AG04450 (cell line): ENCODE measurements at regions not wholly inside any gene's neighbourhood (a gene's known extent, or its start where the extent isn't known, plus 50 kb on each side); places are given as distances from the start of the nearest gene placed in this dataset.

Source experiments
- CTCF ChIA-PET: fragments of 300-600, 350-600 bp; formaldehyde crosslinking; extraction: SDS; loops from one replicate; lab custom pipeline; 2022; ENCODE audit warnings: antibody characterized with exemption, inconsistent platforms; lab: Charles Lee
- POLR2A ChIA-PET: fragments of 350-600 bp; formaldehyde crosslinking; extraction: SDS; loops from one replicate; lab custom pipeline; 2021; ENCODE audit warnings: antibody characterized with exemption, inconsistent platforms; lab: Yijun Ruan, JAX
- DNase-seq: peaks from one replicate; pipeline ENCODE4 v3.0.0-alpha.2; 2011; ENCODE audit warnings: low read depth, low spot score
- H3K27ac ChIP-seq: one replicate; pipeline ENCODE4 v1.5.1; 2012; ENCODE audit warnings: low read depth, low read length, control low read depth
- H3K27me3 ChIP-seq: one replicate; pipeline ENCODE4 v1.6.0; 2012; ENCODE audit warnings: low read length; ENCODE audit not compliant: control insufficient read depth, insufficient read depth
- H3K4me3 ChIP-seq: 2 replicates; pipeline ENCODE4 v1.5.1; 2011; ENCODE audit warnings: mild to moderate bottlenecking, low read depth, low read length, control low read depth
- H3K9me3 ChIP-seq: 2 replicates; pipeline ENCODE4 v1.5.1; 2012; ENCODE audit warnings: low read length; ENCODE audit not compliant: control insufficient read depth, insufficient read depth
- TF ChIP-seq, protein P1 (sequence below): IDR thresholded peaks from 2 replicates; pipeline ENCODE4 v1.5.1; 2011; ENCODE audit warnings: low read depth, low read length, control low read depth, inconsistent platforms

DNA sequence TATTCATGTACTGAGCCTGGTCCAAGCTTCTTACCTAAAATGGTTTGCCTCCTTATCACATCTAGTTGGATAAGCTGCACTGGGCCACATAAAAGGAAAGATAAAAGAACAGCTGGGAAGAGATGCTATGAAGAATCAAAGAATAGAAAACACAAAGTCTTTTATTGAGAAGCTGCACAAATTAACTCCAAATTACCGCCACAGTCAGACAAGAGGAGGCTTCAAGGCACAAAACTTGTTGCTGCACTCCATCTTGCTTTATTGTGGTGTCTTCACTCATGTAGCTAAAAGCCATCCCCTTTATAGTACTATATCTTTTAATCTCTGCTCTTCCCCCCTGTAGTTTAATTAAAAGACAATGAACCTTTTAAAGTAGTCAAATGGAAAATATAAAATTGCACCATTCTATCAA lies 330.6 kb upstream of the PMFBP1 start:
- POLR2A ChIA-PET, result no interaction called here
- TF ChIP-seq, protein P1, sequence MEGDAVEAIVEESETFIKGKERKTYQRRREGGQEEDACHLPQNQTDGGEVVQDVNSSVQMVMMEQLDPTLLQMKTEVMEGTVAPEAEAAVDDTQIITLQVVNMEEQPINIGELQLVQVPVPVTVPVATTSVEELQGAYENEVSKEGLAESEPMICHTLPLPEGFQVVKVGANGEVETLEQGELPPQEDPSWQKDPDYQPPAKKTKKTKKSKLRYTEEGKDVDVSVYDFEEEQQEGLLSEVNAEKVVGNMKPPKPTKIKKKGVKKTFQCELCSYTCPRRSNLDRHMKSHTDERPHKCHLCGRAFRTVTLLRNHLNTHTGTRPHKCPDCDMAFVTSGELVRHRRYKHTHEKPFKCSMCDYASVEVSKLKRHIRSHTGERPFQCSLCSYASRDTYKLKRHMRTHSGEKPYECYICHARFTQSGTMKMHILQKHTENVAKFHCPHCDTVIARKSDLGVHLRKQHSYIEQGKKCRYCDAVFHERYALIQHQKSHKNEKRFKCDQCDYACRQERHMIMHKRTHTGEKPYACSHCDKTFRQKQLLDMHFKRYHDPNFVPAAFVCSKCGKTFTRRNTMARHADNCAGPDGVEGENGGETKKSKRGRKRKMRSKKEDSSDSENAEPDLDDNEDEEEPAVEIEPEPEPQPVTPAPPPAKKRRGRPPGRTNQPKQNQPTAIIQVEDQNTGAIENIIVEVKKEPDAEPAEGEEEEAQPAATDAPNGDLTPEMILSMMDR, result no peak
- no peak for DNase-seq
- CTCF ChIA-PET, result interaction anchor here (0.6 to 6.7 kb wide), 24 partner anchors 9 to 1454 kb away, joined by 3 to 57 read pairs (median 4); no protein-coding TSS in a partner anchor
- Histone ChIP-seq H3K27me3 (no peaks in the 10 kb centered on the region), H3K4me3 (no peak overlapping the region), H3K9me3 (no peaks in the 10 kb centered on the region), H3K27ac (no peak overlapping the region)

DNA sequence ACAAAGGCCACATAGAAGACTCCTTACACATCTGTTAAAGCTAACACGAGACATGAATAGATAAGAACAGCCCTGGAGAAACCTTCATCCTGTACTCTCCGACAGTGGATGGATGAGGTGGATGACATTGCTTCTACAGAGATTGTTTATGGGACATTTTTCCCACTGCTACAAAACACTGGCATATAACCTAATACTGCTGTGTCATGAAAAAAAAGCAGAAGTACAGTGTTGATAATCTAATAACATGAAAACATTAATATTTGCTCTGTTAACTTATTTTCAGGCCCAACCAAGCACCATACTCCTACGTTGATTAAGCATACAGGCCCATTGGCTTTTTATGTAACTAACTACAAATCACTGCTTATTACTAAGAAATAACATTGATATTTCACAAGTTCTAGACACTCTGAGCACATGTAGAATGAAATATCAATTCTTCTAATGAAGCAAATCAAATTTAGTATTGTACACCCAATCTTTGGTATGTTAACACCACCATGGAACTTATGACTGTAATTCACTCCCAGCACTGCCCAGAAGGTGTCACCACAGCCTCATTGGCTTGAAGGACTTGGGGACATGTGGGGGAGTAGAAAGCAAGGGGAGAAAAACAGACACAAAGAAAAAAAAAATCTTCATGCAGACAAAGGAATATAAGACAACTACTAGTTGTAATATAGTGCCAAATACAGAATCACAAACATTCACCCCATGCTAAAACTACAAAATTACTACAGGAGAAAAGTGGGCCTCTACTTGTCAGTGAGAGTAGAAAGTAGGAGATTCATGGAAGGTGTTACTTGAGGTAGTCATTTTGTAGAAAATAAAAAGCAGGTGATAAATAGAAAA lies 330.0 kb upstream of the PMFBP1 start:
- POLR2A ChIA-PET, result no interaction called here
- Histone ChIP-seq H3K4me3 (no peak overlapping the region), H3K9me3 (no peaks in the 10 kb centered on the region), H3K27ac (no peak overlapping the region), H3K27me3 (no peaks in the 10 kb centered on the region)
- peak; percentile 45 for DNase-seq
- TF ChIP-seq, protein P1, result peak; percentile 98
- CTCF ChIA-PET, result interaction anchor here (0.6 to 6.7 kb wide), 22 partner anchors 8 to 1455 kb away, joined by 3 to 57 read pairs (median 4); no protein-coding TSS in a partner anchor

DNA sequence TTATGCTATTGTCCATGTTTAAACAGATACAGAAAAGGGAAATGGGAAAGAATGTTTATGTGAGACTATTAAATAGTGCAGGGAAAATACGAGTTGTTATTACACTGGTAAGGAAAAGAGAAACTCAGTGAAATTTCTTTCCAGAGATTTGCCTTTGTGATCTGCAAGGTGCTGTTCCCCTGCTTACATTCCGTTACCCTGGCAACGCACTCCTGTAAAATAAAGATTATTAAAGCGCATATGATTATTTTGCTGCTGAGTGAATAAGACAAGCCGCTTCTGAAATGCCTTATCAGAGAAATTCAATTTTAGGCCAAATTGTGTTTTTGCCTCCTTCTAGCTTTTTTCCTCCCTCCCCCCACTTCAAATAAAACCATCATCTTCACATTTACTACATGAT lies 328.6 kb upstream of the PMFBP1 start:
- POLR2A ChIA-PET, result interaction anchor here (0.6 kb wide), 1 partner anchor 332 kb away, joined by 3 read pairs; no protein-coding TSS in a partner anchor
- H3K4me3 ChIP-seq, result no peak overlapping the region
- no peaks in the 10 kb centered on the region for H3K27me3 ChIP-seq
- H3K9me3 ChIP-seq, result no peaks in the 10 kb centered on the region
- CTCF ChIA-PET, result interaction anchor here (1.2 to 6.7 kb wide), 6 partner anchors 9 to 1377 kb away, joined by 3 to 57 read pairs (median 4); no protein-coding TSS in a partner anchor
- H3K27ac ChIP-seq, result no peak overlapping the region
- no peak for DNase-seq
- TF ChIP-seq, protein P1, result no peak

DNA sequence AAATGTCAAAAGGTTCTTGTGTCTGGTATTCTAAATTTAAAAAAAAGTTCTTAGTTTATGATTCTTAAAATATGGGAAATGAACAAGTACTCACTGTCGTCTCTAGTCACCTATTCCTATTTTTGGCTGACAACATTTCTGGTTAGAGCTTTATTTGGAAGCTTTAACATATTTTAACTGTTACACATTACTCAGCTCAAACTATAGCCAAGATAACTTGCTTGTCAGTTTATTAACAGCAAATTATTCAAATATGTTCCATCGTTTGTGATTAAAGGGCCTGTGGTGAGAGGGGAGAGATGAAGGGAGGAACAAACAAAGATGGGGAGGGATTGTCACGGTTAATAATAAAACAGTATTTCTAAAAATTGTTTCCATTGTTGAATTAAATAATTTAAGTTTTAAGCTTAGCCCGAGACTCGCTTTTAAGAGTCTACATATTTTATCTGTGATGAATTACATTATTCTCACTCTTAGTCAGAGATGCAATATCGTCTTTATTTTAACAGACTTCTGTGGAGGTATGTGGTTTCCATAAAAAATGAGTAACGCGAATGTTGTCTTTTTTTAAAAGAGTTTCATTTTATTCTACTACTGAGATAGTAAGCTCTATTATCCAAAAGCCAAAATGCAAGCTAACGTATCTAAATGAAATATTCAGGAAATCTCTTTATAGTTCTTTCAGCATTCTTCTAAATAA lies 321.9 kb upstream of the PMFBP1 start:
- Histone ChIP-seq H3K4me3 (peak overlapping the region; percentile 11; the same call in 1 of the 2 replicates), H3K27ac (no peak overlapping the region), H3K27me3 (no peaks in the 10 kb centered on the region), H3K9me3 (no peaks in the 10 kb centered on the region)
- peak; percentile 2 for DNase-seq
- TF ChIP-seq, protein P1, result no peak
- ChIA-PET CTCF (interaction anchor here (1.0 to 1.5 kb wide), 6 partner anchors 9 to 1385 kb away, joined by 3 to 9 read pairs (median 4); no protein-coding TSS in a partner anchor), POLR2A (no interaction called here)
